ENCODE measurements at regions not wholly inside any gene's neighbourhood (a gene's known extent, or its start where the extent isn't known, plus 50 kb on each side); places are given as distances from the start of the nearest gene placed in this dataset.

GRCh38 chr4:32290102-32290501, 1569.9 kb downstream of the PCDH7 start:
- no peaks in the 10 kb centered on the region for H3K36me3 ChIP-seq
- no peak for TF ChIP-seq CTCF (IDR thresholded peaks at IDR 0.05)
- H3K4me1 ChIP-seq: no peaks in the 10 kb centered on the region
- H3K27ac ChIP-seq: no peak overlapping the region
- ATAC-seq (no peak), DNase-seq (no peak)
- H3K4me3 ChIP-seq: no peak overlapping the region
- H3K9me3 ChIP-seq: peaks cover 0 to 18% (median 0%) of the 10 kb centered on the region in 11 donors
- H3K27me3 ChIP-seq: no peaks in the 10 kb centered on the region
- intact Hi-C loops (cut with DNase I): no loop called here
- 75 to 85% methylated on average over 1 of the region's 1 CpG for WGBS, 2 donors

- no peak for TF ChIP-seq CTCF (IDR thresholded peaks at IDR 0.05)
- H3K4me1 ChIP-seq: no peaks in the 10 kb centered on the region
- no peaks in the 10 kb centered on the region for H3K36me3 ChIP-seq
- no peaks in the 10 kb centered on the region for H3K27me3 ChIP-seq
- no peak for DNase-seq
- no peak overlapping the region for H3K4me3 ChIP-seq
- WGBS, 2 donors: 83 to 84% methylated on average over 7 of the region's 7 CpGs
- peaks cover 0 to 16% (median 0%) of the 10 kb centered on the region in 11 donors for H3K9me3 ChIP-seq
- intact Hi-C loops (cut with DNase I): no loop called here
- no peak overlapping the region for H3K27ac ChIP-seq
- ATAC-seq: no peak
Observed at GRCh38 chr4:32318926-32319325, 1598.8 kb downstream of the PCDH7 start.

GRCh38 chr4:32321421-32321820, 1601.3 kb downstream of the PCDH7 start:
- Histone ChIP-seq H3K36me3 (no peaks in the 10 kb centered on the region), H3K27me3 (no peaks in the 10 kb centered on the region), H3K4me1 (no peaks in the 10 kb centered on the region), H3K27ac (no peak overlapping the region), H3K4me3 (no peak overlapping the region), H3K9me3 (peaks cover 0 to 17% (median 0%) of the 10 kb centered on the region in 11 donors)
- no peak for TF ChIP-seq CTCF (IDR thresholded peaks at IDR 0.05)
- intact Hi-C loops (cut with DNase I): no loop called here
- 71 to 72% methylated on average over 3 of the region's 3 CpGs for WGBS, 2 donors
- DNase-seq (no peak), ATAC-seq (no peak)

GRCh38 chr4:32334759-32335158, 1614.6 kb downstream of the PCDH7 start:
- intact Hi-C loops (cut with DNase I): no loop called here
- 91 to 94% methylated on average over 1 of the region's 1 CpG for WGBS, 2 donors
- Histone ChIP-seq H3K4me1 (no peaks in the 10 kb centered on the region), H3K9me3 (no peaks in the 10 kb centered on the region), H3K4me3 (no peak overlapping the region), H3K36me3 (no peaks in the 10 kb centered on the region), H3K27ac (no peak overlapping the region), H3K27me3 (no peaks in the 10 kb centered on the region)
- DNase-seq (no peak), ATAC-seq (no peak)
- no peak for TF ChIP-seq CTCF (IDR thresholded peaks at IDR 0.05)

- Histone ChIP-seq H3K36me3 (no peaks in the 10 kb centered on the region), H3K9me3 (no peaks in the 10 kb centered on the region), H3K4me3 (no peak overlapping the region), H3K27ac (no peak overlapping the region), H3K27me3 (no peaks in the 10 kb centered on the region), H3K4me1 (no peaks in the 10 kb centered on the region)
- DNase-seq (no peak), ATAC-seq (no peak)
- intact Hi-C loops (cut with DNase I): no loop called here
- 78 to 98% methylated on average over 2 of the region's 2 CpGs for WGBS, 2 donors
- no peak for TF ChIP-seq CTCF (IDR thresholded peaks at IDR 0.05)
Observed at GRCh38 chr4:32337403-32337802, 1617.2 kb downstream of the PCDH7 start.
